ENCODE measurements at regions not wholly inside any gene's neighbourhood (a gene's known extent, or its start where the extent isn't known, plus 50 kb on each side); places are given as distances from the start of the nearest gene placed in this dataset.

DNA sequence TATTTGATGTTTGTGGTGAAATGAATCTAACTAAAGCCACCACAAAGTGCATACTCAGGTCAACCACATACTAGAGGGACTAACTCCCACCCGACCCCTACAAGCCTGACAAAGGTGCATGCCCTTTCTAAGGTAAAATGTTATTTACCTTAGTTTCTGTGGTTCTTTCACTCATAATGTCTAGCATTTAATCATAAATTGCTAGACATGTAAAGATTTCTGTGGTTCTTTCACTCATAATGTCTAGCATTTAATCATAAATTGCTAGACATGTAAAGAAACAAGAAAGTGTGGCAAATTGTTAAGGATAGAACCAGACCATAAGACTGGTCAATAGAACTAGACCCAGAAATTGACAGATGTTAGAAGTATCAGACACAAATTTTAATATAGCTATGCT, 193.0 kb upstream of the PBX1 start:
- no peak overlapping the region for H3K4me3 ChIP-seq (ENCODE audit: low read length)
- no peaks in the 10 kb centered on the region for H3K36me3 ChIP-seq (ENCODE audit: insufficient read depth, low read length)
- Mint-ChIP-seq H3K4me1 (no peaks in the 10 kb centered on the region), H3K27me3 (no peaks in the 10 kb centered on the region), H3K9me3 (peaks cover 11 to 43% (median 31%) of the 10 kb centered on the region in 5 donors), H3K4me3 (no peak overlapping the region), H3K27ac (no peak overlapping the region), H3K36me3 (no peaks in the 10 kb centered on the region)
- DNase-seq: no peak
- H3K9me3 ChIP-seq (ENCODE audit: low read length): peaks cover 6% of the 10 kb centered on the region
- no peaks in the 10 kb centered on the region for H3K4me1 ChIP-seq (ENCODE audit: insufficient read depth, low read length)
- CTCF ChIA-PET: no interaction called here
- POLR2A ChIA-PET: no interaction called here
- no peaks in the 10 kb centered on the region for H3K27me3 ChIP-seq (ENCODE audit: insufficient read depth, low read length, poor library complexity, severe bottlenecking)
- no peak overlapping the region for H3K27ac ChIP-seq (ENCODE audit: low read depth, low read length)

DNA sequence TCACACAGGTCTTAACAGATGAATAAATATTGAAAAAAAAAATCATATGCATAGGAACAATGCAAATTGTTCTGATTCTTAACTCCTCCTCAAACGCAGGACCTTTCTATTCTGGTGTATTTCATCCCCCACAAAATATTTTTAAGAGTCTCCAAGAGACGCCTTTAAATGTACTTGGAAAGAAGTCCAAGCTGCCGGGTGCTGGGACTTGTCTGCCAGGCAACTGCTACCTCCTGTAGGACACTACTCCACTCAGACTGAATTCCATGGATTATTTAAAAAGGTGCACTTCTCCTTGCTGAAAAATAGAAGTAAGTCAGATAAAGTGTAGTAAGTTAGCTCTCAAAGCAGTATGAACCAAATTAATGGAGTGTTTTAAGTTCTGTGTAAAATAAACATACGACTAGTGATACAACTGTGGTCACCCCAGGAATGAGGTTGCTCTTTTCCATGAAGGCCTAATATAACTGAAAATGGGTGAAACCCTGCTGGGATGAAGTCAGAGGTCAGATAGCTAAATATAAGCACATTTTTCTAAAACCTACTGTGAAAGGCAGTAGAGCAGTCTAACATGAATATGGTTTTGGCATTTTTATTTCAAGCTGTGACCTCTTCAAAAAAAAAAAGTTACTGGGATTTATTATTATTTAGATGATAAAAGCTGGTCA, 189.2 kb upstream of the PBX1 start:
- peaks cover 9 to 53% (median 29%) of the 10 kb centered on the region in 5 donors for H3K9me3 Mint-ChIP-seq
- no peak overlapping the region for H3K27ac Mint-ChIP-seq
- Histone ChIP-seq H3K4me3 (ENCODE audit: low read length) (no peak overlapping the region), H3K4me1 (ENCODE audit: insufficient read depth, low read length) (no peaks in the 10 kb centered on the region), H3K36me3 (ENCODE audit: insufficient read depth, low read length) (no peaks in the 10 kb centered on the region), H3K27ac (ENCODE audit: low read depth, low read length) (no peak overlapping the region), H3K27me3 (ENCODE audit: insufficient read depth, low read length, poor library complexity, severe bottlenecking) (no peaks in the 10 kb centered on the region), H3K9me3 (ENCODE audit: low read length) (peaks cover 6% of the 10 kb centered on the region)
- ChIA-PET CTCF (no interaction called here), POLR2A (no interaction called here)
- no peaks in the 10 kb centered on the region for H3K27me3 Mint-ChIP-seq
- H3K4me3 Mint-ChIP-seq: no peak overlapping the region
- H3K4me1 Mint-ChIP-seq: no peaks in the 10 kb centered on the region
- no peak for DNase-seq
- H3K36me3 Mint-ChIP-seq: no peaks in the 10 kb centered on the region

DNA sequence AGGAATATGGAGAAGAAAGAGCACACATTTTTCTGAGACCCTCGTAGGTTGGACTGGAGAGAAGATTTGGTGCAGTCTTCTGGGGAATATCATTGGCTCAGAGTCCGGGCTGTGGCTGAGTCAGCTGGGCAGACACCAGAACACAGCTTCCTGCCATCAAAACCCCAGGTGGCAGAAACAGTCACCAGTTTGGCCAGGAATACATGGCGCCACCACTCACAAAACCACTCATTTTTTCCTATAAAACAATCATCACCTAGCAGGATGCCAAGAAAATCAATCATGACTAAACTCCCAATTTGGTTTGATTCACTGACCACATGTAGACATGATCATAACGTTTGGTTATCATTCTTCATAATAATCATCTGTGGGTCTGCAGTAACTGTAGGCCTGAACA, 178.1 kb upstream of the PBX1 start:
- no peak overlapping the region for H3K4me3 ChIP-seq (ENCODE audit: low read length)
- CTCF ChIA-PET: no interaction called here
- Mint-ChIP-seq H3K27me3 (no peaks in the 10 kb centered on the region), H3K9me3 (peaks cover 5 to 33% (median 9%) of the 10 kb centered on the region in 5 donors), H3K27ac (no peak overlapping the region), H3K4me1 (no peaks in the 10 kb centered on the region), H3K36me3 (no peaks in the 10 kb centered on the region), H3K4me3 (no peak overlapping the region)
- no peaks in the 10 kb centered on the region for H3K36me3 ChIP-seq (ENCODE audit: insufficient read depth, low read length)
- no peak for DNase-seq
- H3K9me3 ChIP-seq (ENCODE audit: low read length): no peaks in the 10 kb centered on the region
- POLR2A ChIA-PET: no interaction called here
- H3K4me1 ChIP-seq (ENCODE audit: insufficient read depth, low read length): no peaks in the 10 kb centered on the region
- no peaks in the 10 kb centered on the region for H3K27me3 ChIP-seq (ENCODE audit: insufficient read depth, low read length, poor library complexity, severe bottlenecking)
- H3K27ac ChIP-seq (ENCODE audit: low read depth, low read length): no peak overlapping the region

DNA sequence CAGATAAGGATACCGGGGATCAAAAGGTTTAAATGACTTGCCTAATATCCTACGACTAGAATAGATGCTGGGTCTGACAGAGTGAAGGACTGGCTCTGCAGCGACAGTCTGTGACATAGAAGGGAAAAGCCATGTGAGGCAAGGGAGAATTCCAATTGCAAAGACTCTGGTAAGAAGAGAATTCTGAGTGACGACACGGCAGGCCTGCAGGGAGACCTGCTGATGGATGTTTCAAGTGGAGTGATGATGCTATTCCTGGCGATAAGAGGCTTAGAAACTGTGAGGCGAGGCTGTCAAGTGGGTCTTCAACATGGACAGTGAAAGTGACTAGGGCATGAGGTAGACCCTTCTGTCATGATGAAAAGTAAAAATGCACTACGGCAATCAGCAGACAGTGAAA, 176.6 kb upstream of the PBX1 start:
- Mint-ChIP-seq H3K27ac (no peak overlapping the region), H3K4me1 (no peaks in the 10 kb centered on the region), H3K9me3 (peaks cover 8 to 28% (median 14%) of the 10 kb centered on the region in 5 donors), H3K36me3 (no peaks in the 10 kb centered on the region), H3K27me3 (no peaks in the 10 kb centered on the region), H3K4me3 (no peak overlapping the region)
- DNase-seq: no peak
- ChIA-PET POLR2A (no interaction called here), CTCF (no interaction called here)
- Histone ChIP-seq H3K27me3 (ENCODE audit: insufficient read depth, low read length, poor library complexity, severe bottlenecking) (no peaks in the 10 kb centered on the region), H3K36me3 (ENCODE audit: insufficient read depth, low read length) (no peaks in the 10 kb centered on the region), H3K27ac (ENCODE audit: low read depth, low read length) (no peak overlapping the region), H3K4me1 (ENCODE audit: insufficient read depth, low read length) (no peaks in the 10 kb centered on the region), H3K4me3 (ENCODE audit: low read length) (no peak overlapping the region), H3K9me3 (ENCODE audit: low read length) (no peaks in the 10 kb centered on the region)

- no peak overlapping the region for H3K27ac Mint-ChIP-seq
- Histone ChIP-seq H3K27ac (ENCODE audit: low read depth, low read length) (no peak overlapping the region), H3K4me1 (ENCODE audit: insufficient read depth, low read length) (no peaks in the 10 kb centered on the region), H3K4me3 (ENCODE audit: low read length) (no peak overlapping the region), H3K36me3 (ENCODE audit: insufficient read depth, low read length) (no peaks in the 10 kb centered on the region), H3K27me3 (ENCODE audit: insufficient read depth, low read length, poor library complexity, severe bottlenecking) (no peaks in the 10 kb centered on the region), H3K9me3 (ENCODE audit: low read length) (no peaks in the 10 kb centered on the region)
- no peaks in the 10 kb centered on the region for H3K36me3 Mint-ChIP-seq
- ChIA-PET POLR2A (no interaction called here), CTCF (no interaction called here)
- no peak overlapping the region for H3K4me3 Mint-ChIP-seq
- H3K9me3 Mint-ChIP-seq: peaks cover 12 to 29% (median 16%) of the 10 kb centered on the region in 5 donors
- H3K27me3 Mint-ChIP-seq: no peaks in the 10 kb centered on the region
- no peaks in the 10 kb centered on the region for H3K4me1 Mint-ChIP-seq
- no peak for DNase-seq
Observed at GRCh38 chr1:164384262-164384661, 174.7 kb upstream of the PBX1 start.

GRCh38 chr1:164417016-164417704, 141.8 kb upstream of the PBX1 start:
- Histone ChIP-seq H3K4me3 (ENCODE audit: low read length) (no peak overlapping the region), H3K27me3 (ENCODE audit: insufficient read depth, low read length, poor library complexity, severe bottlenecking) (no peaks in the 10 kb centered on the region), H3K36me3 (ENCODE audit: insufficient read depth, low read length) (no peaks in the 10 kb centered on the region), H3K27ac (ENCODE audit: low read depth, low read length) (no peak overlapping the region), H3K9me3 (ENCODE audit: low read length) (no peaks in the 10 kb centered on the region), H3K4me1 (ENCODE audit: insufficient read depth, low read length) (no peaks in the 10 kb centered on the region)
- CTCF ChIA-PET: no interaction called here
- H3K4me1 Mint-ChIP-seq: no peaks in the 10 kb centered on the region
- no peaks in the 10 kb centered on the region for H3K36me3 Mint-ChIP-seq
- H3K27ac Mint-ChIP-seq: no peak overlapping the region
- POLR2A ChIA-PET: no interaction called here
- peaks cover 0 to 16% (median 3%) of the 10 kb centered on the region in 5 donors for H3K9me3 Mint-ChIP-seq
- DNase-seq: no peak
- no peak overlapping the region for H3K4me3 Mint-ChIP-seq
- no peaks in the 10 kb centered on the region for H3K27me3 Mint-ChIP-seq

DNA sequence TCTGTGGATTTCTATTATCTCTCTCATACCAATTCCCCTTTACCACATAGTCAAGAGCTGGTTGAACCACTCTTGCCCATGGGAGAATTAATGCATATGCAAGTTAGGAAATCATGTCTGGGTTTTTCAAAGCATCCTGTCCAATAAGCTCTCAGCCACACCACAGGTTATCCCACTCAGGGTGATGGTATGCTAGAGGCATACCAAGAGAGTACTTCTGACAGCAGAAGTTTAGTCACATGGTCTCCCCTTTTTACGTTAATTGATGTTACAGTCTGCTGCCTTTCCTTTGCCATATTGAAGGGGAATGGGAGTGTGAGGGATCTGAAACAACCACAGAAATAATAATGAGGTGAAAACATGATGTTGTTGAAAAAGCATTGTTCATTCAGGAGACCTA, 135.8 kb upstream of the PBX1 start:
- Mint-ChIP-seq H3K9me3 (peaks cover 0 to 23% (median 3%) of the 10 kb centered on the region in 5 donors), H3K27me3 (no peaks in the 10 kb centered on the region), H3K4me1 (no peaks in the 10 kb centered on the region), H3K36me3 (no peaks in the 10 kb centered on the region), H3K27ac (no peak overlapping the region), H3K4me3 (no peak overlapping the region)
- no peaks in the 10 kb centered on the region for H3K4me1 ChIP-seq (ENCODE audit: insufficient read depth, low read length)
- no peaks in the 10 kb centered on the region for H3K9me3 ChIP-seq (ENCODE audit: low read length)
- CTCF ChIA-PET: no interaction called here
- H3K36me3 ChIP-seq (ENCODE audit: insufficient read depth, low read length): no peaks in the 10 kb centered on the region
- no peak overlapping the region for H3K4me3 ChIP-seq (ENCODE audit: low read length)
- H3K27ac ChIP-seq (ENCODE audit: low read depth, low read length): no peak overlapping the region
- POLR2A ChIA-PET: no interaction called here
- no peak for DNase-seq
- H3K27me3 ChIP-seq (ENCODE audit: insufficient read depth, low read length, poor library complexity, severe bottlenecking): no peaks in the 10 kb centered on the region

DNA sequence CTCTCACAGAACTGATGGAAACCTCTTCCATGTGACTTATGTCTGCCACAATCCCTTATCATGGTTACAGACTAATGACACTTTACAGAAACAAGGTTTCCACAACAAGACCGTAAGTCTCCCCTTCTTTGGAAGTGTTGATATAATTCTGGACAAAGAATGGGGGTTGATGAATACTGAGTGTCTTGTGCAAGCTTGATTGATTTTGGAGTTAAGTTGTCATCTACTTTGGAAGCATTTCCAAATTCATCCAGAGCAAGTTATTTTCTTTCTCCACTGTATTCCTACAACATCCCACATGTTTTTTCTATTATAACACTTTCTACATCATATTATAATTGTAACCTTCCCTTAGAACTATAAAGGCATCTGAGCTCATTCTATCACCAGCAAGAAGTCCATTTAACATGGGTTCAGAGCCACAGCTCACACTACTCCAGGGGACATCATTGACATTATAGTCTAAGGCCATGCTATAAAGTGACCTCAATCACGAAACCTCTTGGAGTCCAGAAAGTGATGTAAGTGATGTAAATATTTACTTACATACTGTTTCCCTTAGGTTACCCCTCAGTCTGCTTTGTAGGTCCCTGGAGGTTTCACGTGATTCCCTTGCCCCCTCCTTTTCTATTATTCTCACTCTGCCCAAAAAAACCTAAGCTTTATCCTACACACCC, 125.7 kb upstream of the PBX1 start:
- Histone ChIP-seq H3K36me3 (ENCODE audit: insufficient read depth, low read length) (no peaks in the 10 kb centered on the region), H3K4me1 (ENCODE audit: insufficient read depth, low read length) (no peaks in the 10 kb centered on the region), H3K4me3 (ENCODE audit: low read length) (no peak overlapping the region), H3K27ac (ENCODE audit: low read depth, low read length) (no peak overlapping the region), H3K27me3 (ENCODE audit: insufficient read depth, low read length, poor library complexity, severe bottlenecking) (no peaks in the 10 kb centered on the region), H3K9me3 (ENCODE audit: low read length) (no peaks in the 10 kb centered on the region)
- POLR2A ChIA-PET: no interaction called here
- Mint-ChIP-seq H3K36me3 (no peaks in the 10 kb centered on the region), H3K4me3 (no peak overlapping the region), H3K27me3 (no peaks in the 10 kb centered on the region), H3K27ac (no peak overlapping the region), H3K9me3 (peaks cover 0 to 16% (median 0%) of the 10 kb centered on the region in 5 donors), H3K4me1 (no peaks in the 10 kb centered on the region)
- no peak for DNase-seq
- CTCF ChIA-PET: no interaction called here

Measured in CD8-positive, alpha-beta memory T cell (primary cell).